Psoas muscle (tissue), 7 donors: ENCODE measurements at regions not wholly inside any gene's neighbourhood (a gene's known extent, or its start where the extent isn't known, plus 50 kb on each side); places are given as distances from the start of the nearest gene placed in this dataset.

Experiments used
- ATAC-seq, 4 donors: fragments of 200-7000 bp; cut with Tn5 transposase; one replicate each; pipeline ENCODE4 v1.9.1; 2020; ENCODE audit warnings: moderate library complexity in 3 of 4, mild to moderate bottlenecking in 2 of 4
- DNase-seq, 2 donors: peaks; one replicate each; pipeline ENCODE4 v3.0.0-alpha.2; 2020
- H3K27ac ChIP-seq: fragments of 200-600 bp; one replicate; pipeline ENCODE4 v1.8.0; 2022
- H3K27me3 ChIP-seq, 3 donors: fragments of 200-600 bp in 1 of 3; one replicate each; pipeline versions ENCODE4 v1.6.1 to v1.8.0; 2013 to 2022; ENCODE audit warnings: low read length in 2 of 3, mild to moderate bottlenecking in 2 of 3, moderate library complexity in 1 of 3; ENCODE audit not compliant: insufficient read depth in 3 of 3
- H3K36me3 ChIP-seq, 2 donors: fragments of 200-600 bp in 1 of 2; one replicate each; pipeline versions ENCODE4 v1.6.1 to v1.8.0; 2013 to 2022; ENCODE audit warnings: low read depth in 1 of 2, mild to moderate bottlenecking in 1 of 2, moderate library complexity in 1 of 2; ENCODE audit not compliant: insufficient read depth in 1 of 2
- H3K4me1 ChIP-seq: fragments of 200-600 bp; one replicate; pipeline ENCODE4 v1.8.0; 2022
- H3K4me3 ChIP-seq: fragments of 200-600 bp; one replicate; pipeline ENCODE4 v1.8.0; 2022; ENCODE audit warnings: mild to moderate bottlenecking
- H3K9me3 ChIP-seq: fragments of 200-600 bp; one replicate; pipeline ENCODE4 v1.8.0; 2022
- CTCF ChIP-seq: fragments of 200-600 bp; IDR thresholded peaks from one replicate; pipeline ENCODE4 v1.8.0; 2022; ENCODE audit warnings: antibody characterized with exemption
- whole genome bisulfite sequencing, 3 donors: extraction: QIAGEN DNeasy Blood & Tissue Kit; methylation state at CpG; one replicate each; pipeline versions ENCODE4 v1.1.6 to v1.1.7; 2013; 5-methylcytosine and 5-hydroxymethylcytosine counted together
- intact Hi-C, 2 donors: fragments of 100-400 bp; cut with DNase I; formaldehyde crosslinking; loops; one replicate each; pipeline versions ENCODE4 v1.11.0 to v1.14.2; 2022
- donor health status: healthy with polysubstance abuse.
- donor health status: DM: no; HTN: no; CAD: no; lungs with moderate emphysema.
- donor health status: Bipolar disorder and iron deficiency.
- donor health status: healthy.
- donor health status: DM: yes; HTN: yes; CAD: no.
- donor health status: DM: no; HTN: no; CAD: no.
- donor health status: DM: yes; HTN: yes; CAD: no.

GRCh38 chr16:85984947-85985451 is 86.0 kb downstream of the IRF8 start:
- ATAC-seq (no peak), DNase-seq (no peak)
- intact Hi-C loops, result loop anchor here in 1 of 2 donors (10.0 kb wide), 1 partner anchor 160 kb away; no protein-coding TSS in a partner anchor
- Histone ChIP-seq H3K9me3 (no peaks in the 10 kb centered on the region), H3K4me1 (no peaks in the 10 kb centered on the region), H3K4me3 (no peak overlapping the region), H3K27me3 (peaks cover 0 to 43% (median 8%) of the 10 kb centered on the region in 3 donors), H3K36me3 (no peaks in the 10 kb centered on the region), H3K27ac (no peak overlapping the region)
- TF ChIP-seq CTCF, result no peak
- 52 to 56% (median 53%) methylated on average over 20 of the region's 20 CpGs for WGBS, 3 donors

- no peak overlapping the region for H3K4me3 ChIP-seq
Observed at GRCh38 chr16:85986931-85987749, 88.2 kb downstream of the IRF8 start.

GRCh38 chr16:85987750-85988078 is 88.8 kb downstream of the IRF8 start:
- ATAC-seq, result no peak
- Histone ChIP-seq H3K4me1 (no peaks in the 10 kb centered on the region), H3K27me3 (peaks cover 0 to 53% (median 10%) of the 10 kb centered on the region in 3 donors), H3K36me3 (no peaks in the 10 kb centered on the region), H3K27ac (no peak overlapping the region), H3K4me3 (no peak overlapping the region), H3K9me3 (no peaks in the 10 kb centered on the region)
- intact Hi-C loops, result loop anchor here in 1 of 2 donors (10.0 kb wide), 1 partner anchor 163 kb away; no protein-coding TSS in a partner anchor
- no peak for TF ChIP-seq CTCF
- 32 to 36% (median 34%) methylated on average over 5 of the region's 5 CpGs for WGBS, 3 donors
- no peak for DNase-seq

More at GRCh38 chr16:85986931-85987749, 88.2 kb downstream of the IRF8 start:
- intact Hi-C loops, result loop anchor here in 1 of 2 donors (10.0 kb wide), 1 partner anchor 162 kb away; no protein-coding TSS in a partner anchor
- Histone ChIP-seq H3K27ac (no peak overlapping the region), H3K27me3 (peaks cover 0 to 53% (median 10%) of the 10 kb centered on the region in 3 donors), H3K36me3 (no peaks in the 10 kb centered on the region), H3K4me1 (no peaks in the 10 kb centered on the region), H3K9me3 (no peaks in the 10 kb centered on the region)
- ATAC-seq (no peak), DNase-seq (no peak)
- WGBS, 3 donors, result 32 to 38% (median 33%) methylated on average over 10 to 11 of the region's 12 CpGs
- peak; percentile 10 for TF ChIP-seq CTCF

GRCh38 chr16:85988306-85988705 is 89.3 kb downstream of the IRF8 start:
- Histone ChIP-seq H3K4me1 (no peaks in the 10 kb centered on the region), H3K27ac (no peak overlapping the region), H3K4me3 (no peak overlapping the region), H3K27me3 (peaks cover 0 to 53% (median 5%) of the 10 kb centered on the region in 3 donors), H3K36me3 (no peaks in the 10 kb centered on the region), H3K9me3 (no peaks in the 10 kb centered on the region)
- 55 to 70% (median 67%) methylated on average over 5 of the region's 5 CpGs for WGBS, 3 donors
- TF ChIP-seq CTCF, result no peak
- DNase-seq (no peak), ATAC-seq (no peak)
- intact Hi-C loops, result loop anchor here in 1 of 2 donors (10.0 kb wide), 1 partner anchor 164 kb away; no protein-coding TSS in a partner anchor
